H1 (cell line): ENCODE measurements at regions not wholly inside any gene's neighbourhood (a gene's known extent, or its start where the extent isn't known, plus 50 kb on each side); places are given as distances from the start of the nearest gene placed in this dataset.

Experiments used
- CTCF ChIA-PET: fragments of 300-600 bp; sonication (Branson Sonifier 250); formaldehyde crosslinking; loops from one replicate; lab custom pipeline; 2021; ENCODE audit not compliant: partially characterized antibody; lab: Charles Lee
- POLR2A ChIA-PET: fragments of 300-600 bp; sonication (Branson Sonifier 250); formaldehyde crosslinking; loops from one replicate; lab custom pipeline; 2021; ENCODE audit warnings: inconsistent platforms; ENCODE audit not compliant: partially characterized antibody; lab: Charles Lee
- DNase-seq, 2 experiments: peaks; one replicate each; pipeline versions ENCODE4 v3.0.0 to v3.0.0-alpha.2; 2010 to 2022; ENCODE audit warnings: low spot score in 2 of 2, low read depth in 1 of 2, mixed read lengths in 1 of 2
- FAIRE-seq: peaks from 2 replicates; lab custom pipeline; 2011; peaks lifted over from hg19 to GRCh38; lab: Jason Lieb, UNC
- H2AFZ ChIP-seq: 2 replicates; pipeline ENCODE4 v1.8.1; 2012; ENCODE audit warnings: low read length, inconsistent platforms
- H2AK5ac ChIP-seq: 2 replicates; pipeline ENCODE4 v1.6.1; 2013; ENCODE audit warnings: low read depth, low read length
- H2BK120ac ChIP-seq: replicated peaks from 2 replicates; pipeline ENCODE3; 2013; ENCODE audit warnings: low read depth, low read length, inconsistent platforms
- H2BK12ac ChIP-seq: 2 replicates; pipeline ENCODE4 v1.6.1; 2013; ENCODE audit warnings: low read depth, low read length
- H2BK15ac ChIP-seq: 2 replicates; pipeline ENCODE4 v1.6.1; 2013; ENCODE audit warnings: low read length
- H2BK20ac ChIP-seq: 2 replicates; pipeline ENCODE4 v1.6.1; 2013; ENCODE audit warnings: low read length
- H2BK5ac ChIP-seq: 2 replicates; pipeline ENCODE4 v1.6.1; 2013; ENCODE audit warnings: low read depth, low read length
- H3K14ac ChIP-seq: 2 replicates; pipeline ENCODE4 v1.6.1; 2013; ENCODE audit warnings: inconsistent platforms; ENCODE audit not compliant: insufficient read length
- H3K18ac ChIP-seq: 2 replicates; pipeline ENCODE4 v1.6.1; 2013; ENCODE audit warnings: low read length; ENCODE audit errors: extremely low read depth
- H3K23ac ChIP-seq: 2 replicates; pipeline ENCODE4 v1.6.1; 2013; ENCODE audit warnings: inconsistent platforms; ENCODE audit not compliant: insufficient read length
- H3K23me2 ChIP-seq: 2 replicates; pipeline ENCODE4 v1.6.1; 2013; ENCODE audit warnings: low read depth, low read length
- H3K27ac ChIP-seq: 2 replicates; pipeline ENCODE4 v1.6.1; 2011; ENCODE audit warnings: low read depth, low read length, inconsistent platforms
- H3K27me3 ChIP-seq, 4 experiments: replicated peaks in 1 of 4; 1 replicate in 1 of 4; 2 replicates in 3 of 4; pipeline versions ENCODE4 v1.6.1 to v1.8.1; 2011 to 2013; ENCODE audit warnings: low read length in 3 of 4, mild to moderate bottlenecking in 3 of 4, inconsistent platforms in 2 of 4, mixed read lengths in 2 of 4, moderate library complexity in 1 of 4; ENCODE audit not compliant: control insufficient read depth in 3 of 4, insufficient read depth in 3 of 4; ENCODE audit errors: extremely low read depth in 1 of 4
- H3K36me3 ChIP-seq, 4 experiments: 2 replicates each; pipeline versions ENCODE4 v1.6.1 to v1.8.1; 2011 to 2013; ENCODE audit warnings: mild to moderate bottlenecking in 4 of 4, low read length in 3 of 4, moderate library complexity in 2 of 4, control low read depth in 1 of 4, inconsistent platforms in 1 of 4; ENCODE audit not compliant: insufficient read depth in 4 of 4, control insufficient read depth in 2 of 4
- H3K4ac ChIP-seq: replicated peaks from 2 replicates; pipeline ENCODE3; 2013; ENCODE audit warnings: low read length, low read depth, mixed read lengths, inconsistent platforms; ENCODE audit not compliant: insufficient read length
- H3K4me1 ChIP-seq, 4 experiments: replicated peaks in 1 of 4; 1 replicate in 1 of 4; 2 replicates in 3 of 4; pipeline versions ENCODE4 v1.6.1 to v1.8.1; 2011 to 2013; ENCODE audit warnings: low read length in 3 of 4, inconsistent platforms in 2 of 4, mixed read lengths in 1 of 4; ENCODE audit not compliant: insufficient read depth in 4 of 4, control insufficient read depth in 3 of 4
- H3K4me2 ChIP-seq, 2 experiments: 2 replicates each; pipeline versions ENCODE4 v1.6.1 to v1.8.1; 2011 to 2013; ENCODE audit warnings: low read depth in 2 of 2, low read length in 2 of 2, control low read depth in 1 of 2, inconsistent platforms in 1 of 2, mild to moderate bottlenecking in 1 of 2; ENCODE audit not compliant: insufficient read depth in 1 of 2
- H3K4me3 ChIP-seq, 4 experiments: fragments of 200-600, 300-600 bp in 1 of 4; sonication (generic), shearing (Covaris generic), sonication (Bioruptor Twin) in 1 of 4; 2 replicates each; pipeline versions ENCODE4 v1.5.1 to v1.8.1; 2011 to 2016; ENCODE audit warnings: low read length in 4 of 4, low read depth in 3 of 4, control low read depth in 2 of 4, inconsistent platforms in 2 of 4, mild to moderate bottlenecking in 2 of 4, mixed read lengths in 1 of 4, moderate library complexity in 1 of 4; ENCODE audit not compliant: insufficient read depth in 2 of 4; ENCODE audit errors: extremely low read depth in 1 of 4
- H3K56ac ChIP-seq: replicated peaks from 2 replicates; pipeline ENCODE3; 2013; ENCODE audit warnings: low read depth, mild to moderate bottlenecking, mixed read lengths, low read length, inconsistent platforms; ENCODE audit not compliant: insufficient read length
- H3K79me1 ChIP-seq: 2 replicates; pipeline ENCODE4 v1.6.1; 2013; ENCODE audit warnings: low read depth, low read length, control low read depth
- H3K79me2 ChIP-seq, 2 experiments: 2 replicates each; pipeline versions ENCODE4 v1.6.1 to v1.8.1; 2012 to 2013; ENCODE audit warnings: low read length in 2 of 2, mild to moderate bottlenecking in 2 of 2, inconsistent platforms in 1 of 2; ENCODE audit not compliant: insufficient read depth in 2 of 2, control insufficient read depth in 1 of 2
- H3K9ac ChIP-seq, 4 experiments: replicated peaks in 1 of 4; 1 replicate in 1 of 4; 2 replicates in 3 of 4; pipeline versions ENCODE4 v1.6.1 to v1.8.1; 2011 to 2013; ENCODE audit warnings: low read depth in 3 of 4, low read length in 3 of 4, control low read depth in 2 of 4, mild to moderate bottlenecking in 2 of 4, moderate library complexity in 2 of 4, inconsistent platforms in 1 of 4; ENCODE audit errors: extremely low read depth in 1 of 4
- H3K9me3 ChIP-seq, 2 experiments: 2 replicates each; pipeline versions ENCODE4 v1.6.1 to v1.8.1; 2012 to 2013; ENCODE audit warnings: mild to moderate bottlenecking in 2 of 2, moderate library complexity in 2 of 2, control low read depth in 1 of 2, inconsistent platforms in 1 of 2, low read depth in 1 of 2, low read length in 1 of 2, mixed read lengths in 1 of 2; ENCODE audit not compliant: insufficient read depth in 2 of 2
- H4K20me1 ChIP-seq, 2 experiments: replicated peaks in 1 of 2; 2 replicates each; pipeline versions ENCODE3 to v1.8.1; 2011 to 2013; ENCODE audit warnings: inconsistent platforms in 2 of 2, low read length in 2 of 2, mild to moderate bottlenecking in 1 of 2; ENCODE audit not compliant: insufficient read depth in 2 of 2, control insufficient read depth in 1 of 2
- H4K5ac ChIP-seq: 2 replicates; pipeline ENCODE4 v1.6.1; 2013; ENCODE audit warnings: low read length, low read depth, mixed read lengths, inconsistent platforms; ENCODE audit not compliant: insufficient read length
- H4K8ac ChIP-seq: 2 replicates; pipeline ENCODE4 v1.8.0; 2013; ENCODE audit warnings: mild to moderate bottlenecking, moderate library complexity, low read length, inconsistent platforms; ENCODE audit not compliant: insufficient read depth; ENCODE audit errors: extremely low read depth
- H4K91ac ChIP-seq: replicated peaks from 2 replicates; pipeline ENCODE3; 2013; ENCODE audit warnings: low read length, mixed read lengths, inconsistent platforms; ENCODE audit not compliant: insufficient read length
- TAF1 ChIP-seq: IDR thresholded peaks from 2 replicates; pipeline ENCODE4 v1.6.1; 2011; ENCODE audit warnings: mild to moderate bottlenecking, low read depth, low read length
- WGBS, 2 experiments: shearing (Covaris generic) in 1 of 2; methylation state at CpG; one replicate each; pipeline versions ENCODE4 v1.1.6 to v1.1.7; 2013 to 2015; ENCODE audit warnings: low lambda C conversion rate in 2 of 2, mixed read lengths in 2 of 2, inconsistent platforms in 1 of 2, low coverage in 1 of 2, missing lambda C conversion rate in 1 of 2; ENCODE audit not compliant: insufficient replicate concordance in 2 of 2, insufficient coverage in 1 of 2, insufficient read length in 1 of 2; ENCODE audit errors: extremely low coverage in 1 of 2, missing lambda C conversion rate in 1 of 2; 5-methylcytosine and 5-hydroxymethylcytosine counted together

DNA sequence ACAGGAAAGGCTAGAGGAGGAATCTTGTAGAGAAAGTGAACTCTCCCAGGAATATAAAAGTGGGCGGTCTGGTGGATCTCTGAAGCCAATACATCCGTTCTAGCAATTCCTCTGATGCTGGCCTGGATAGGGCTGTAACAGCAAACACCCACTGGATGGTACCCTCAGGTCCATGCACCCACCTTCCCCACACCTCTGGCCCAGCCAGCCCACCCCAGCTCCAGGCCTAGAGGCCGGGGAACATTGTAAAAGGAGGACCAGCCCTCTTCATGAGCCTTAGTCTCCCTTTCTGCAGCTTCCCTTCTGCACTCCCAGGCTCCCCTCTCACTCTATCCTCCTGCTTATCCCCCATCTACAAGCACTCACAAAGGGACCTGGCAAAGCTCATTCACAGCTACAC is 443.9 kb downstream of the BUD13 start:
- H2BK15ac ChIP-seq = no peak overlapping the region
- no peak overlapping the region for H2BK120ac ChIP-seq
- H4K5ac ChIP-seq = no peak overlapping the region
- no peaks in the 10 kb centered on the region for H3K4me1 ChIP-seq
- no peak overlapping the region for H2BK5ac ChIP-seq
- H4K91ac ChIP-seq = no peak overlapping the region
- 92% methylated on average over 3 of the region's 3 CpGs; no CpG with 5 or more reads in 1 of the 2 experiments for WGBS, 2 experiments
- FAIRE-seq (no peak), DNase-seq (no peak)
- no peak overlapping the region for H3K4me3 ChIP-seq
- no peaks in the 10 kb centered on the region for H3K36me3 ChIP-seq
- H2AK5ac ChIP-seq = no peak overlapping the region
- H3K4ac ChIP-seq = no peak overlapping the region
- no peaks in the 10 kb centered on the region; the same call in 1 of the 2 replicates for H3K23me2 ChIP-seq
- no peak for TF ChIP-seq TAF1
- no peak overlapping the region for H2BK12ac ChIP-seq
- H4K8ac ChIP-seq = no peak overlapping the region
- no peak overlapping the region for H3K14ac ChIP-seq
- no peak overlapping the region for H2AFZ ChIP-seq
- H3K18ac ChIP-seq = no peak overlapping the region
- H2BK20ac ChIP-seq = no peak overlapping the region
- H3K9me3 ChIP-seq = no peaks in the 10 kb centered on the region
- POLR2A ChIA-PET = no interaction called here
- CTCF ChIA-PET = interaction anchor here (1.0 to 1.7 kb wide), 2 partner anchors 16 to 28 kb away, joined by 3 to 4 read pairs; no protein-coding TSS in a partner anchor
- H4K20me1 ChIP-seq = no peaks in the 10 kb centered on the region
- no peaks in the 10 kb centered on the region; a peak in 1 of 7 replicates for H3K27me3 ChIP-seq
- no peak overlapping the region for H3K27ac ChIP-seq
- 0 out of 2 replicates have a peak, but pooled peaks cover 3% of the 10 kb centered on the region for H3K79me1 ChIP-seq
- no peak overlapping the region for H3K4me2 ChIP-seq
- no peak overlapping the region for H3K23ac ChIP-seq
- no peak overlapping the region for H3K56ac ChIP-seq
- H3K9ac ChIP-seq = no peak overlapping the region
- no peaks in the 10 kb centered on the region for H3K79me2 ChIP-seq
